Thyroid gland (tissue), 4 donors: ENCODE measurements at regions not wholly inside any gene's neighbourhood (a gene's known extent, or its start where the extent isn't known, plus 50 kb on each side); places are given as distances from the start of the nearest gene placed in this dataset.

Source experiments
- POLR2A ChIP-seq, 2 donors: fragments of 450-650 bp; IDR thresholded peaks; one replicate each; pipeline ENCODE4 v1.6.1; 2017; ENCODE audit warnings: antibody characterized with exemption in 2 of 2, mild to moderate bottlenecking in 2 of 2, moderate library complexity in 1 of 2
- TF ChIP-seq, protein P1 (sequence below), 6 experiments: fragments of 200-600 bp in 3 of 6; fragments of 450-650 bp in 3 of 6; sonication (generic) in 3 of 6; IDR thresholded peaks; one replicate each; pipeline ENCODE4 v1.5.1; 2016 to 2019; ENCODE audit warnings: antibody characterized with exemption in 6 of 6, mild to moderate bottlenecking in 2 of 6, inconsistent platforms in 1 of 6, moderate library complexity in 1 of 6

DNA sequence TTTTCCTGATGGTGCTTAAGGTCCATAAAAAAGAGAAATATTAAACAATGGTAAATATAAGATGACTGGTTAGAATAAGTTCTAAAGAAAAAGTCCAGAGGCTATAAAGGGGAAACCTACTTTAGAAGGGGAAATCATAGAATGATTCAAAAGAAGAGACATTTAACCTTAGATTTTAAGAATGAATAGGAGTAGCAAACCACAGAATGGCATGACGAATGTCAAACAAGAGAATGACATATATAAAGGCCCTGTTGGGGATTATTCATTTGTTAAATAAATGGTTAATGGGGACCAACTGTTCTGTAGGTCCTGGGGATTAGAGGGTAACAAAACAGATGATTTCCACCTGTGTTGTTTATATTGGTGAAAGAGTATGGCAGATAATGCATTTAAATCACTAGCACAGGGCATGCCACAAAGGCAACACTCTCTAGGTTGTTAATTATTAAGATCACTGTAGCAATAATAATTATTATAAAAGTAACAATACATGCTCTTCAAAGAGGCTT, 495.2 kb upstream of the GRIA1 start:
- TF ChIP-seq, protein P1, sequence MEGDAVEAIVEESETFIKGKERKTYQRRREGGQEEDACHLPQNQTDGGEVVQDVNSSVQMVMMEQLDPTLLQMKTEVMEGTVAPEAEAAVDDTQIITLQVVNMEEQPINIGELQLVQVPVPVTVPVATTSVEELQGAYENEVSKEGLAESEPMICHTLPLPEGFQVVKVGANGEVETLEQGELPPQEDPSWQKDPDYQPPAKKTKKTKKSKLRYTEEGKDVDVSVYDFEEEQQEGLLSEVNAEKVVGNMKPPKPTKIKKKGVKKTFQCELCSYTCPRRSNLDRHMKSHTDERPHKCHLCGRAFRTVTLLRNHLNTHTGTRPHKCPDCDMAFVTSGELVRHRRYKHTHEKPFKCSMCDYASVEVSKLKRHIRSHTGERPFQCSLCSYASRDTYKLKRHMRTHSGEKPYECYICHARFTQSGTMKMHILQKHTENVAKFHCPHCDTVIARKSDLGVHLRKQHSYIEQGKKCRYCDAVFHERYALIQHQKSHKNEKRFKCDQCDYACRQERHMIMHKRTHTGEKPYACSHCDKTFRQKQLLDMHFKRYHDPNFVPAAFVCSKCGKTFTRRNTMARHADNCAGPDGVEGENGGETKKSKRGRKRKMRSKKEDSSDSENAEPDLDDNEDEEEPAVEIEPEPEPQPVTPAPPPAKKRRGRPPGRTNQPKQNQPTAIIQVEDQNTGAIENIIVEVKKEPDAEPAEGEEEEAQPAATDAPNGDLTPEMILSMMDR (IDR thresholded peaks at IDR 0.05), result no peak
- no peak for TF ChIP-seq POLR2A (IDR thresholded peaks at IDR 0.05)
